Nephron progenitor cell (in vitro differentiated cells): ENCODE measurements at regions not wholly inside any gene's neighbourhood (a gene's known extent, or its start where the extent isn't known, plus 50 kb on each side); places are given as distances from the start of the nearest gene placed in this dataset.

Source experiments
- DNase-seq: peaks from one replicate; pipeline ENCODE4 v3.0.0; 2021
- H3K27ac Mint-ChIP-seq: 2 replicates; pipeline ENCODE4 v1.8.0; 2021; ENCODE audit warnings: mild to moderate bottlenecking, moderate library complexity, mixed read lengths
- H3K27me3 Mint-ChIP-seq: 2 replicates; pipeline ENCODE4 v1.8.0; 2021; ENCODE audit warnings: mild to moderate bottlenecking, low read depth, mixed read lengths; ENCODE audit not compliant: poor library complexity
- H3K36me3 Mint-ChIP-seq: 2 replicates; pipeline ENCODE4 v1.8.0; 2021; ENCODE audit warnings: low read depth, mixed read lengths
- H3K4me1 Mint-ChIP-seq: 2 replicates; pipeline ENCODE4 v1.8.0; 2021; ENCODE audit warnings: mixed read lengths
- H3K4me3 Mint-ChIP-seq: 2 replicates; pipeline ENCODE4 v1.8.0; 2021; ENCODE audit warnings: mild to moderate bottlenecking, moderate library complexity, mixed read lengths
- H3K9me3 Mint-ChIP-seq: 2 replicates; pipeline ENCODE4 v1.8.0; 2021; ENCODE audit warnings: mild to moderate bottlenecking, moderate library complexity, mixed read lengths
- CTCF ChIP-seq: fragments of 200-600 bp; sonication (generic); IDR thresholded peaks from 2 replicates; pipeline ENCODE4 v1.5.0; 2021; ENCODE audit warnings: antibody characterized with exemption

- Mint-ChIP-seq H3K4me3 (no peak overlapping the region), H3K27ac (no peak overlapping the region), H3K27me3 (no peaks in the 10 kb centered on the region), H3K4me1 (no peaks in the 10 kb centered on the region), H3K36me3 (no peaks in the 10 kb centered on the region), H3K9me3 (no peaks in the 10 kb centered on the region)
- DNase-seq = no peak
- TF ChIP-seq CTCF = no peak
These were observed 149.2 kb downstream of the LRRC70 start for GRCh38 chr5:62727861-62728260.

DNA sequence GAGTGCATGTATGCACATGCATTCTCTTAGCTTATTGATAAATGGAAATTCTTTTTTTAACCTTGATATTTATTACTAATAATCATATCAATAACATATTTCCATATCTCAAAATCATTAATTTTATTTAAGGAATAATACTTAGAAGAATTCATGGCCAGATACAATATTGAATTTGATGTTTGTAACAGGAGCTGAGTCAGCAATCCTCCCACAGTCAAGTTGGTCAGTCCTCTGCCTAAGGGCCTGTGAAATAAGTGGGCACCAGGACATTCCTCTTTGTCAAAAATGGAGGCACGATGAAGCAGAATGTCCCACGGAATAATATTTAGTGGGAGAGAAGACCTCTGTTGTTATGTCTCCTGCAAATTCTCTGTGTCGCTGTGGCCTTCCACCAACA is 148.6 kb downstream of the LRRC70 start:
- no peak for DNase-seq
- no peak for TF ChIP-seq CTCF
- Mint-ChIP-seq H3K9me3 (no peaks in the 10 kb centered on the region), H3K36me3 (no peaks in the 10 kb centered on the region), H3K27ac (no peak overlapping the region), H3K4me3 (no peak overlapping the region), H3K4me1 (no peaks in the 10 kb centered on the region), H3K27me3 (no peaks in the 10 kb centered on the region)

DNA sequence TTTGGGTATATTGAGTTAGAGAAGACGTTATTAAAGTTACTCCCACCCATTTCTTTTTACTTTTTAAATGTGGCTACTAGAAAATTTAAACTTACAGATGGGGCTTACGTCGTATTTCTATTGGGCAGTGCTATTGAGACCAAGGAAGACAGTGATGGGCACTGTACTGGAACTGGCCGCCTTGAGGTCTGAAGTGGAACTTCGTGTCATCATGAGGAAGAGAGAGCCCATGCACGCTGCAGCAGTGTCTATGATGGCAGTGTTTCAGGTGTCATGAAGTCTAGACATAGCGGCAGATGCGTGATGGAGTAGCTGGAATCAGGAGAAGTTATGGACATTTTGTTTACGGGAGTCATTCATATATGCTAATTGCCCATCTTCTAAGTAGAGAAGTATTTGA is 143.7 kb downstream of the LRRC70 start:
- TF ChIP-seq CTCF = no peak
- H3K36me3 Mint-ChIP-seq = no peaks in the 10 kb centered on the region
- H3K4me1 Mint-ChIP-seq = peaks cover 44% of the 10 kb centered on the region
- H3K27me3 Mint-ChIP-seq = peaks cover 8% of the 10 kb centered on the region
- no peak for DNase-seq
- H3K4me3 Mint-ChIP-seq = no peak overlapping the region
- H3K9me3 Mint-ChIP-seq = no peaks in the 10 kb centered on the region
- H3K27ac Mint-ChIP-seq = no peak overlapping the region

DNA sequence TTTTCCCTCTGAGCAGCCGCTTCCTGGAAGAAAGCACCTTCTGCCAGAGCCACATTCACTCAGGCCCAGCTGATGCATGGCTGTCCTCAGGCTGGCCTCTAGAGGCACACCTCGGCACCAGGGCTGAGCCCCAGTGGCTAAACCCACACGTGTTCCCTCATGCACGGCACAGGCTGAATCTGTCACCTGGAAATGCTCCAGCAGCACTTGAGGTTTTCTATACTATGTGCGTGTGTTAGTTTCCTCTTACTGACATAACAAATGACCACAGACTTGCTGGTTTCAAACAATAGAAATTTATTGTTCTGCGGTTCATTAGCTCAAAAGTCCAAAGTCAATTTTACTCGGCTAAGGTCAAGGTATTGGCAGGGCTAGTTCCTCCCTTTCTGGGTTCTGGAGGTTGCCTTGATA is 141.4 kb downstream of the LRRC70 start:
- no peaks in the 10 kb centered on the region for H3K36me3 Mint-ChIP-seq
- DNase-seq = peak; percentile 61
- peaks cover 67% of the 10 kb centered on the region for H3K4me1 Mint-ChIP-seq

GRCh38 chr5:62719061-62719720 is 140.6 kb downstream of the LRRC70 start:
- Mint-ChIP-seq H3K27me3 (peaks cover 8% of the 10 kb centered on the region), H3K27ac (peak overlapping the region; percentile 94), H3K9me3 (no peaks in the 10 kb centered on the region), H3K4me3 (peak overlapping the region; percentile 33), H3K4me1 (peaks cover 68% of the 10 kb centered on the region), H3K36me3 (no peaks in the 10 kb centered on the region)
- no peak for TF ChIP-seq CTCF
- no peak for DNase-seq

More for the DNA sequence above, 141.4 kb downstream of the LRRC70 start:
- Mint-ChIP-seq H3K4me3 (peak overlapping the region; percentile 46), H3K27me3 (peaks cover 8% of the 10 kb centered on the region), H3K27ac (peak overlapping the region; percentile 94), H3K9me3 (no peaks in the 10 kb centered on the region)
- peak; percentile 41 for TF ChIP-seq CTCF

DNA sequence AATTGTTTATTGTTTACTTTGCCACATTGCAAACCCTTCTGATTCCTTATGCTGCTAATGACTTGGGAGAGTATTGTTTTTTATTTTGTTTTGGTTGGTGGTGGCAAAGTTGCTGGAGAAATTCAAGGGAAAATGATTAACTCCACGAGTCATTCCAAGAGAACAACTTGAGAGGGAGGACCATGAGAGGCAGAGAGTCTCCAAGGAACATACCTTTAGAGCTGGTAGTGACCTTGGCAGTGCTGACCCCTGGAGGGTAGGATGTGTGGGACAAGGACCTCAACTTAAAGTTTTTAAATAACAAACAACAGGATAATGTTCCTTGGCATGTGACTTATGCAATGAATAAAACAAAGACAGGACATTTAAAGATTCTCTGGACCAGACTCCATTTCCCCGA is 139.7 kb downstream of the LRRC70 start:
- no peaks in the 10 kb centered on the region for H3K9me3 Mint-ChIP-seq
- H3K36me3 Mint-ChIP-seq = no peaks in the 10 kb centered on the region
- TF ChIP-seq CTCF = no peak
- peaks cover 68% of the 10 kb centered on the region for H3K4me1 Mint-ChIP-seq
- H3K27me3 Mint-ChIP-seq = peaks cover 8% of the 10 kb centered on the region
- peak overlapping the region; percentile 25 for H3K4me3 Mint-ChIP-seq
- no peak for DNase-seq
- no peak overlapping the region for H3K27ac Mint-ChIP-seq
